COLO668 (cell line): ENCODE measurements at regions not wholly inside any gene's neighbourhood (a gene's known extent, or its start where the extent isn't known, plus 50 kb on each side); places are given as distances from the start of the nearest gene placed in this dataset.

Experiments
- DNase-seq: peaks from one replicate; lab custom pipeline; 2025; ENCODE audit not compliant: unreplicated experiment; lab: John Stamatoyannopoulos, UW

DNA sequence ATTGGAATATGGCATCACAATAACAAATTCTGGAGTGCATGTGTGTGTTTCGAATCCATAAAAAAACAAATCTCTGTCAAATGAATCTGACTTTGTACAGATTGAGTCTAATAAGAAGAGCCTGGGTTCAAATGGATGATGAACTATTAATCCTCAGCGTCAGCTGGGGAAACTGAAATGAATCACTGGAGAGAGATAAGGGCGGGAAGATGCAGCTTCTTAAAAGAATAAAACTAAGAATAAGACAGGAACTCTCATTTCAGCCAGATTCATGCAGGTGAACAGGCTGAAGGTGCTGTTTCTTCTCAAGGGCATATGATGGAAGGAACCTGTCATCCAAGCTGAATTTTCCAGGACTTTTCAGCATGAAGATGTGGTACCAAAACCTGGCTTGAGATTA is 202.6 kb upstream of the TRIB2 start:
- no peak for DNase-seq

- DNase-seq, result no peak
These were observed 201.9 kb upstream of the TRIB2 start for GRCh38 chr2:12514631-12515437.

- no peak for DNase-seq
These were observed 200.9 kb upstream of the TRIB2 start for GRCh38 chr2:12515871-12516270.

DNA sequence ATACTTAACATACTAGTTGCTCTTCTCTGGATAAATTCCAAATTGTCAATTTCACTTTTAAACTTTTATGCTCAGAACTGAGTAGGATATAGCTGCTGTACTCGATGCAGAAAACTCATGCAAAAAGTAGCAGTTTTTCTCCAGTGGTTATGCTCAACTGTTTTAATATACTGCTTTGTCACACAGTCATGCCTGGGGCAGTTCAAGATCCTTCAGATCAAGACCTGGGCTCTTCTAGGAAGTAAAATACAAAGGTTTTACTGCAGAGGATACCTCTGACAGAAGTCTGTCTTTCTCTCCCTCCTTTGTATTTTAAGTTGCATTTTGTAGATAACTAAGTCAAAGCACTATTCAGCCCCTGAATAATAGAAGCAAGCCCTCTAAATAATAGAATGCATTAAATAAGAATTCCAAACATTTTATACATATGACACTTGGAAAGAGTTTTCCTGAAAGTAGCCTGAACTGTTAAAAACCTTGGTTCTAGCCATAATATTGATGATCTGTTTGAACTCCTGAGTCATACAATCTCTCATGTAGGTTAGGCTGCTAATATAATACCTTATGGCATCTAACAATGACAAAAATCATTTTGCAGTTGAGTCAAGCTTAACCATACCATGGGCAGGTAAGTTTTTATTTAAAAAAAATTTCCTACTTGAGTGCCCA is 183.3 kb upstream of the TRIB2 start:
- DNase-seq, result no peak

GRCh38 chr2:12534646-12535263 is 182.0 kb upstream of the TRIB2 start:
- DNase-seq, result no peak

GRCh38 chr2:12536976-12537375 is 179.8 kb upstream of the TRIB2 start:
- no peak for DNase-seq

GRCh38 chr2:12538138-12538694 is 178.5 kb upstream of the TRIB2 start:
- no peak for DNase-seq

GRCh38 chr2:12539336-12539735 is 177.4 kb upstream of the TRIB2 start:
- no peak for DNase-seq

GRCh38 chr2:12539776-12540562 is 176.8 kb upstream of the TRIB2 start:
- no peak for DNase-seq

- no peak for DNase-seq
These were observed 173.4 kb upstream of the TRIB2 start for GRCh38 chr2:12543076-12543977.

DNA sequence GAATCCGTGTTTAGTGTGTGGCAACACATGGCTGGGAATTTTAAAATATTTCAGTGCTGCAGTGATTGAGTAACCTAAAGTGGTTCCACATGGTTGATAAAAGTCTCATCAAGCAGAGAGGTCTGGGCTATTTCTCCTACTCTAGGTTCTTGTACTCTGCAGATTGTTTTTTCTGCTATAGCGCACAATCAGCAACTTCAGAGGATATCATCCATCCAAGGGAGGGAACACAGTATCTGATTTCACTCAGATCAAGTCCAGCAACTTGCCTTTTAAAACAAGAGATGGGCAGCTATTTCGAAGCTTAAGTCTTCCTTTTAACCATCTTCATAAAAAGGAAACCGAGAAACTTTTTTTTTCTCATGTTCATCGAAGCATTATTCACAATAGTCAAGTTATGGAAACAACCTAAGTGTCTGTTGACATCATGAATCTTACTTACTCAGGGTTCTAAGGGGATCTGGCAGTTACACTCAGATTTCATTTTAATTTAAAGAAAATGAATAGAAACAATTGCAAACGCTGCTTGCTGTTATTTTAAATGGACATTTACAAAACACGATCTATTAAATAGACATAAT is 172.7 kb upstream of the TRIB2 start:
- DNase-seq, result no peak

DNA sequence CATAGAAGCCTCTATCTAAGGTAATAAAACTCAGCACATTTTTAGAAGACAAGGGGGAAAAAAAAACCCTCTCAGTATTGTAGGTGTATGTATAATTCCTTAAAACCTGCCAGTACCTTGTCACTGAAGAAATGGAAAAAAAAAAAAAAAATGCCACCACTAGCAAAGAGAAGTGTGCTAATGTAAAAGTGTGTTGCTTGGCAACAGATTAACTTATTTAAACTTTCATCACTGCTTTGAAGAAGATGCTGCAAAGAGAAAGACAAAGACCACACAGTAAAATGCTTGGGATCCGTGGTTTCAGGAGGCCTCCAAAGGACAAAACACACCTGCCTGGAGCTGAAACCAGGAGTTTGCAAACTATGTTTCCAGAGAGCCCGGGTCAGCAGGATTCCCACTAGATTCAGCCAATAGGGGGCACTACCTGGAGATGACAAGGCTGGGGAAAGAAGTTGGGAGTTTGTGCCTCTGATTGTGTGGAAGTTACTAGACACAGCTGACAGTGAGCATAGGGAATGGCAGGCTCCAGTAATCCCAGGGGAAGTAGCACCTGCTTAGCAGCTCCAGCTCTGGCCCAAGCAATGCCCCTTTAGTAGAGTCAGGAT is 169.1 kb upstream of the TRIB2 start:
- no peak for DNase-seq

GRCh38 chr2:12548906-12549305 is 167.8 kb upstream of the TRIB2 start:
- DNase-seq, result no peak

DNA sequence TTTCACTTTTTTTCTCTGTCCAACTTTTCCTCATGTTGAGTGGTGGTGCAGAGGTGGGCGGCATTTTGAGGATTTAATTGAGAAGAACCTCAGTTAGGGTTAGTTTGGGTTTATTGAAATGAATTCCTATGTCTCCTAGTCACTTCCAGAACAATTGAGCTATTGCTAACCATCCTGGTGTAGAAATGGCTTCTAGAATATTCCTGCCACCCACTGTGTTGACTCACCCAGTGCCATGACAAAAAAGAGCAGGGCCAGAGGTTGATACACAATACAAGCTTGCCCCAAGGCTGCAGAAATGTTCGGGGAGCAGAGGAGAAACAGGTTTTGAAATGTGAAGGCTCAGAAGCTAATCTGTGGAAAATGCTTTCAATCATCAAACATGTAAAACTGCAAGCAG is 167.1 kb upstream of the TRIB2 start:
- DNase-seq, result no peak

DNA sequence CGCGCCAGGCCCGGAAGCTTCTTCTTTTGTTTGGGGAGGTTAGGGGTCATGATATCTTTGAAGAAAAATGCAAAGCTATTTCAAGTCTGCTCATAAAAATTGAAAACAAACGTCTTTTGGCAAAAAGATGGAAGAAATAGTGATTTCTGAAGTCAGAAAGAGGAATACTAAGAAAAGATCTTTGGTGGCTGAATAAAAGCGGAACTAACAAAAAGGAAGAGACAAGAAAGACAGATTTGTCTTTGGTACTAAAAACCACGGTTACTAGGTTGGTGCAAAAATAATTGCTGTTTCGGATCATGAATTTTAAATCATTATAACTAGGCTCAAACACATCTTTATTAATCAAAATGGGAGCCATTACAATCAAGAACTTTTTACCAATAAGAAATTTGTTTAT is 164.6 kb upstream of the TRIB2 start:
- no peak for DNase-seq

GRCh38 chr2:12554224-12555011 is 162.3 kb upstream of the TRIB2 start:
- no peak for DNase-seq

DNA sequence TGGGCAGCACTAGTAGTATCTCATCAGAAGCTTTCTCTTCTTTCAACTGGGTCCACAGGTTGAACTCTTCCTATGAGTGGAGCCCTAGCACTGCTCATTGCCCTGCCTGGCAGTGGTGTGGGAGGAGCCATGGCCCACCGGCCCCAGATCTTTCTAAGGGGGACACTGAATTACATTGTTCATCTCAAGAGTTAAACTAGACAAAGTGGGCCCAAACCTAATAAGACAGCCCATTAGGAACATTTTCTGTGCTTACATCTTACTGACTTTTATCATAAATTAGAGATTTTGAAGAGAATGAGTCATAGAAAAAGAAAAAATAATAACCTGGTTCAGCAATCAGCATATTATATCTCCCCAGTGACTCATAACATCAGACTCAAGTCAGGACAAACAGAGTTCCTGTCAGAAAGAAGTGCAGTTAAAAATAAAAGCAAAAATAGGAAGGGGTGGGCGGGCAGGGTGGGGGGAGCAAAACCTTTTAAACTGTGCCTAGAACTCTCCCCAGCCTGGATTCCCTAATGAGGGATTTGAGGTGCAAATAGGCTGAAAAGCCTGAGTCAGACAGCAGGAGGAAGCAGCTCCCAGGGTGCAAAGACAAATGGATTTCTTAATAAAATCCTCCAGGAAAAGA is 161.6 kb upstream of the TRIB2 start:
- no peak for DNase-seq

GRCh38 chr2:12556762-12557161 is 160.0 kb upstream of the TRIB2 start:
- DNase-seq, result no peak
